Hepatocyte (in vitro differentiated cells): ENCODE measurements at regions not wholly inside any gene's neighbourhood (a gene's known extent, or its start where the extent isn't known, plus 50 kb on each side); places are given as distances from the start of the nearest gene placed in this dataset.

Experiments used
- DNase-seq: peaks from one replicate; pipeline ENCODE4 v3.0.0-alpha.2; 2016; ENCODE audit warnings: low spot score
- H2AFZ ChIP-seq: fragments of 200-600 bp; sonication (generic); 2 replicates; pipeline ENCODE4 v1.6.0; 2016; ENCODE audit warnings: antibody characterized with exemption, mild to moderate bottlenecking
- H3K27ac ChIP-seq: fragments of 200-600 bp; sonication (generic); 2 replicates; pipeline ENCODE4 v1.5.1; 2016; ENCODE audit warnings: mild to moderate bottlenecking
- H3K27me3 ChIP-seq: fragments of 200-600 bp; sonication (generic); 2 replicates; pipeline ENCODE4 v1.6.1; 2016
- H3K36me3 ChIP-seq: fragments of 200-600 bp; sonication (generic); replicated peaks from 2 replicates; pipeline ENCODE4 v1.5.1; 2016; ENCODE audit warnings: low read depth; ENCODE audit not compliant: insufficient read depth
- H3K4me1 ChIP-seq: fragments of 200-600 bp; sonication (generic); 2 replicates; pipeline ENCODE4 v1.5.1; 2016; ENCODE audit warnings: mild to moderate bottlenecking, moderate library complexity; ENCODE audit not compliant: insufficient read depth
- H3K4me2 ChIP-seq: fragments of 200-600 bp; sonication (generic); 2 replicates; pipeline ENCODE4 v1.6.0; 2016
- H3K4me3 ChIP-seq: fragments of 200-600 bp; sonication (generic); 2 replicates; pipeline ENCODE4 v1.5.1; 2016; ENCODE audit warnings: mild to moderate bottlenecking
- H3K79me2 ChIP-seq: fragments of 200-600 bp; sonication (generic); 2 replicates; pipeline ENCODE4 v1.6.0; 2017; ENCODE audit warnings: mild to moderate bottlenecking
- H3K9me2 ChIP-seq: fragments of 200-600 bp; sonication (generic); replicated peaks from 2 replicates; pipeline ENCODE4 v1.6.0; 2017; ENCODE audit warnings: mild to moderate bottlenecking; ENCODE audit not compliant: insufficient read depth
- H3K9me3 ChIP-seq: fragments of 200-600 bp; sonication (generic); 2 replicates; pipeline ENCODE4 v1.5.1; 2016; ENCODE audit warnings: low read depth, mild to moderate bottlenecking
- H4K20me1 ChIP-seq: fragments of 200-600 bp; sonication (generic); 2 replicates; pipeline ENCODE4 v1.6.0; 2016; ENCODE audit warnings: mild to moderate bottlenecking; ENCODE audit not compliant: insufficient read depth, poor library complexity, severe bottlenecking
- EZH2 ChIP-seq: fragments of 200-600 bp; sonication (generic); IDR thresholded peaks from 2 replicates; pipeline ENCODE4 v1.6.1; 2016; ENCODE audit warnings: antibody characterized with exemption, mild to moderate bottlenecking, borderline replicate concordance
- EZH2phosphoT487 ChIP-seq: fragments of 200-600 bp; sonication (generic); IDR thresholded peaks from one replicate; pipeline ENCODE4 v1.6.1; 2018; ENCODE audit warnings: antibody characterized with exemption, mild to moderate bottlenecking, low read depth, moderate library complexity; ENCODE audit not compliant: unreplicated experiment, severe bottlenecking
- WGBS: methylation state at CpG from one replicate; pipeline ENCODE4 v1.1.6; 2016; ENCODE audit warnings: low lambda C conversion rate; ENCODE audit errors: missing lambda C conversion rate; 5-methylcytosine and 5-hydroxymethylcytosine counted together
- TF ChIP-seq, protein P1 (sequence below): fragments of 200-600 bp; sonication (generic); IDR thresholded peaks from 2 replicates; pipeline ENCODE4 v1.5.1; 2016; ENCODE audit warnings: antibody characterized with exemption, mild to moderate bottlenecking; ENCODE audit not compliant: poor library complexity

DNA sequence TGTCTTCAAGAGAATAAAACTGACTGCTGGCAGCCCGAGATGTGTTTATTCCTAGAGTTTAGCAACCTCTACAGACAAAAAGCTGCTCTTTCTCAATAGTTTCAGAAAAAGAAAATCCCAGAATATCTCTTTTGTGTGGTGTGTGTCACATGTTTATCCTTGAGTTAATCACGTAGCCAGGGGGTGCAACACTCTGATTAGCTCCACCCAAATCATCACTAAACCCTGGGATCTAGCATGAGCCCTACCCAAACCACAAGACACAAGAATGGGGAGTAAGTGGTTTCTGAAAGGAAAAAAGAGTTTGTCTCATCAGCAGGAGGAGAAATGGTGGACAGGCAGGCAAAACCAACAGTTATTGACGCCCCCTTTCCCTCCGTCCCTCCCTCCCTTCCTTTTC is 78.5 kb upstream of the AGBL1 start:
- Histone ChIP-seq H3K4me2 (no peak overlapping the region), H4K20me1 (no peaks in the 10 kb centered on the region), H3K27ac (peak overlapping the region; percentile 17), H3K9me2 (no peaks in the 10 kb centered on the region), H3K4me3 (no peak overlapping the region), H3K4me1 (no peaks in the 10 kb centered on the region), H2AFZ (no peak overlapping the region), H3K9me3 (no peaks in the 10 kb centered on the region), H3K79me2 (no peaks in the 10 kb centered on the region), H3K27me3 (no peaks in the 10 kb centered on the region), H3K36me3 (no peaks in the 10 kb centered on the region)
- peak; percentile 16 for DNase-seq
- WGBS, result 51% methylated on average over 2 of the region's 4 CpGs
- TF ChIP-seq, protein P1, sequence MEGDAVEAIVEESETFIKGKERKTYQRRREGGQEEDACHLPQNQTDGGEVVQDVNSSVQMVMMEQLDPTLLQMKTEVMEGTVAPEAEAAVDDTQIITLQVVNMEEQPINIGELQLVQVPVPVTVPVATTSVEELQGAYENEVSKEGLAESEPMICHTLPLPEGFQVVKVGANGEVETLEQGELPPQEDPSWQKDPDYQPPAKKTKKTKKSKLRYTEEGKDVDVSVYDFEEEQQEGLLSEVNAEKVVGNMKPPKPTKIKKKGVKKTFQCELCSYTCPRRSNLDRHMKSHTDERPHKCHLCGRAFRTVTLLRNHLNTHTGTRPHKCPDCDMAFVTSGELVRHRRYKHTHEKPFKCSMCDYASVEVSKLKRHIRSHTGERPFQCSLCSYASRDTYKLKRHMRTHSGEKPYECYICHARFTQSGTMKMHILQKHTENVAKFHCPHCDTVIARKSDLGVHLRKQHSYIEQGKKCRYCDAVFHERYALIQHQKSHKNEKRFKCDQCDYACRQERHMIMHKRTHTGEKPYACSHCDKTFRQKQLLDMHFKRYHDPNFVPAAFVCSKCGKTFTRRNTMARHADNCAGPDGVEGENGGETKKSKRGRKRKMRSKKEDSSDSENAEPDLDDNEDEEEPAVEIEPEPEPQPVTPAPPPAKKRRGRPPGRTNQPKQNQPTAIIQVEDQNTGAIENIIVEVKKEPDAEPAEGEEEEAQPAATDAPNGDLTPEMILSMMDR, result peak; percentile 13
- no peak for TF ChIP-seq EZH2phosphoT487

DNA sequence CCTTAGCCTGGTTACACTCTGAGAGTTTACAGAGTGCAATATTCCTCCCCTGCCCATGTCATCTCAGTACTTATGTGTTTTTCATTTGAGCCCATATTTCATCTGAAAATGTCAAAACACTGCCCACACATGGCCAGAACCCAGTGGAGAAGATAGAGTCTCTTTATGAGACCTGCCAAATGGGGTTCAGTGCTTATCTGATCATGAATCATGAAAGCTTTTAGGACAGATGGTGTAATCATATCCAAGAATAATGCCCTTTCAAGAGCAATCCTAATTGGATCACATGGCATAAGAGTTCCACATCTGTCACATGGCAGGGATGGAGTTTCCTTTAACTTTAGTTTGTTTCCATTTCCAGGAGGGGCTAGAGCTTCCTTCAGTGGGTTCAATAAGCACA is 77.2 kb upstream of the AGBL1 start:
- Histone ChIP-seq H3K4me1 (no peaks in the 10 kb centered on the region), H3K4me2 (no peak overlapping the region), H3K4me3 (no peak overlapping the region), H3K27ac (no peak overlapping the region), H2AFZ (no peak overlapping the region), H3K27me3 (no peaks in the 10 kb centered on the region), H3K9me3 (no peaks in the 10 kb centered on the region), H3K79me2 (no peaks in the 10 kb centered on the region), H4K20me1 (no peaks in the 10 kb centered on the region), H3K36me3 (no peaks in the 10 kb centered on the region), H3K9me2 (no peaks in the 10 kb centered on the region)
- no peak for TF ChIP-seq EZH2phosphoT487
- TF ChIP-seq, protein P1, result no peak
- no peak for TF ChIP-seq EZH2
- no peak for DNase-seq

- no peak overlapping the region for H3K27ac ChIP-seq
- H3K4me3 ChIP-seq, result no peak overlapping the region
- no peaks in the 10 kb centered on the region for H3K27me3 ChIP-seq
- no peaks in the 10 kb centered on the region for H3K9me2 ChIP-seq
- no peak for TF ChIP-seq EZH2phosphoT487
- H3K4me2 ChIP-seq, result no peak overlapping the region
- H3K4me1 ChIP-seq, result no peaks in the 10 kb centered on the region
- no peaks in the 10 kb centered on the region for H4K20me1 ChIP-seq
- H3K36me3 ChIP-seq, result no peaks in the 10 kb centered on the region
- no peak for DNase-seq
- no peaks in the 10 kb centered on the region for H3K9me3 ChIP-seq
- WGBS, result 87% methylated on average over 4 of the region's 4 CpGs
- no peaks in the 10 kb centered on the region for H3K79me2 ChIP-seq
- no peak overlapping the region for H2AFZ ChIP-seq
These were observed 75.6 kb upstream of the AGBL1 start for GRCh38 chr15:86004061-86004460.

- no peaks in the 10 kb centered on the region for H3K9me3 ChIP-seq
- no peak for DNase-seq
- no peaks in the 10 kb centered on the region for H3K79me2 ChIP-seq
- H3K4me3 ChIP-seq, result no peak overlapping the region
- H3K4me1 ChIP-seq, result no peaks in the 10 kb centered on the region
- TF ChIP-seq EZH2phosphoT487 (no peak), EZH2 (no peak)
- TF ChIP-seq, protein P1, result no peak
- H3K4me2 ChIP-seq, result no peak overlapping the region
- no peak overlapping the region for H3K27ac ChIP-seq
- H3K9me2 ChIP-seq, result no peaks in the 10 kb centered on the region
- no peaks in the 10 kb centered on the region for H4K20me1 ChIP-seq
- H3K36me3 ChIP-seq, result no peaks in the 10 kb centered on the region
- 94% methylated on average over 2 of the region's 2 CpGs for WGBS
- H2AFZ ChIP-seq, result no peak overlapping the region
- no peaks in the 10 kb centered on the region for H3K27me3 ChIP-seq
These were observed 73.1 kb upstream of the AGBL1 start for GRCh38 chr15:86006546-86006945.
